HCT116 (cell line): ENCODE measurements at regions not wholly inside any gene's neighbourhood (a gene's known extent, or its start where the extent isn't known, plus 50 kb on each side); places are given as distances from the start of the nearest gene placed in this dataset.

ENCODE experiments used
- ATAC-seq: fragments of 200-7000 bp; cut with Tn5 transposase; 2 replicates; pipeline ENCODE4 v1.9.1; 2020; ENCODE audit warnings: mild to moderate bottlenecking, moderate library complexity
- BruUV-seq: library from RNA; stranded (reverse); fragments of 400-500 nt; replicated peaks from 2 replicates; lab custom pipeline; 2021; lab: Mats Ljungman, UMichigan
- CTCF ChIA-PET: fragments of 300-600 bp; sonication (Branson Sonifier 250); formaldehyde crosslinking; loops from one replicate; lab custom pipeline; 2021; ENCODE audit warnings: antibody characterized with exemption; lab: Charles Lee
- POLR2A ChIA-PET: fragments of 300-600, 350-600 bp; sonication (Branson Sonifier 250); formaldehyde crosslinking; loops from one replicate; lab custom pipeline; 2021; ENCODE audit warnings: antibody characterized with exemption; lab: Charles Lee
- RAD21 ChIA-PET, 2 experiments: fragments of 300-600 bp; sonication (Branson Sonifier 250); formaldehyde crosslinking; loops; one replicate each; lab custom pipeline; 2023; ENCODE audit warnings: low total read pairs in 2 of 2; ENCODE audit not compliant: uncharacterized antibody in 2 of 2, unreplicated experiment in 2 of 2, low non-redundant PET in 1 of 2; lab: Charles Lee
- DNase-seq: peaks from one replicate; pipeline ENCODE4 v3.0.0-alpha.2; 2010; ENCODE audit warnings: low read depth, low spot score
- H2AFZ ChIP-seq: fragments of 200-600 bp; shearing (Covaris generic), sonication (generic); 2 replicates; pipeline ENCODE4 v1.6.1; 2017; ENCODE audit warnings: low read depth, mixed run types, mixed read lengths, antibody characterized with exemption, low read length; ENCODE audit not compliant: poor library complexity, severe bottlenecking
- H3K27ac ChIP-seq: 2 replicates; pipeline ENCODE4 v1.5.1; 2012; ENCODE audit warnings: low read depth, low read length
- H3K27me3 ChIP-seq: fragments of 200-600 bp; sonication (generic); 2 replicates; pipeline ENCODE4 v1.6.1; 2016; ENCODE audit warnings: mixed run types, low read length, mixed read lengths; ENCODE audit not compliant: insufficient read depth
- H3K36me3 ChIP-seq, 2 experiments: fragments of 200-500 bp in 1 of 2; fragments of 200-600 bp in 1 of 2; sonication (Bioruptor generic) in 1 of 2; sonication (generic) in 1 of 2; 2 replicates each; pipeline versions ENCODE4 v1.5.1 to v1.6.1; 2014 to 2016; ENCODE audit warnings: low read length in 2 of 2, inconsistent platforms in 1 of 2, mixed read lengths in 1 of 2, mixed run types in 1 of 2; ENCODE audit not compliant: insufficient read depth in 2 of 2, control insufficient read depth in 1 of 2
- H3K4me1 ChIP-seq, 2 experiments: fragments of 200-600 bp in 1 of 2; sonication (generic) in 1 of 2; 2 replicates each; pipeline versions ENCODE4 v1.5.1 to v1.6.1; 2012 to 2017; ENCODE audit warnings: low read length in 2 of 2, inconsistent platforms in 1 of 2, mild to moderate bottlenecking in 1 of 2, mixed read lengths in 1 of 2, mixed run types in 1 of 2, moderate library complexity in 1 of 2; ENCODE audit not compliant: insufficient read depth in 2 of 2, control insufficient read depth in 1 of 2
- H3K4me2 ChIP-seq: fragments of 200-600 bp; sonication (generic); 2 replicates; pipeline ENCODE4 v1.6.1; 2017; ENCODE audit warnings: mixed run types, low read length, mixed read lengths
- H3K4me3 ChIP-seq, 2 experiments: fragments of 200-600 bp in 1 of 2; sonication (generic) in 1 of 2; replicated peaks in 1 of 2; 2 replicates each; pipeline ENCODE4 v1.5.1; 2011 to 2016; ENCODE audit warnings: low read length in 2 of 2, control low read depth in 1 of 2, low read depth in 1 of 2, mild to moderate bottlenecking in 1 of 2, mixed read lengths in 1 of 2, mixed run types in 1 of 2
- H3K79me2 ChIP-seq: fragments of 200-600 bp; sonication (generic); 2 replicates; pipeline ENCODE4 v1.6.1; 2017; ENCODE audit warnings: mild to moderate bottlenecking, mixed run types, low read length, moderate library complexity, mixed read lengths; ENCODE audit not compliant: insufficient read depth
- H3K9ac ChIP-seq: fragments of 200-600 bp; sonication (generic); 2 replicates; pipeline ENCODE4 v1.6.1; 2016; ENCODE audit warnings: low read length, mixed read lengths
- H3K9me2 ChIP-seq: fragments of 200-600 bp; sonication (generic), shearing (Covaris generic); 2 replicates; pipeline ENCODE4 v1.6.1; 2017; ENCODE audit warnings: mixed run types, mild to moderate bottlenecking, moderate library complexity; ENCODE audit not compliant: insufficient read depth
- H3K9me3 ChIP-seq, 2 experiments: fragments of 200-500 bp in 1 of 2; fragments of 200-600 bp in 1 of 2; sonication (Bioruptor generic) in 1 of 2; sonication (generic) in 1 of 2; 2 replicates each; pipeline ENCODE4 v1.6.1; 2014 to 2017; ENCODE audit warnings: low read length in 2 of 2, mixed read lengths in 2 of 2, inconsistent platforms in 1 of 2, low read depth in 1 of 2, mild to moderate bottlenecking in 1 of 2, mixed run types in 1 of 2, moderate library complexity in 1 of 2; ENCODE audit not compliant: control insufficient read depth in 1 of 2, insufficient read depth in 1 of 2
- H4K20me1 ChIP-seq: fragments of 200-600 bp; sonication (generic), shearing (Covaris generic); 2 replicates; pipeline ENCODE4 v1.6.1; 2017; ENCODE audit warnings: mixed run types, mild to moderate bottlenecking, moderate library complexity; ENCODE audit not compliant: insufficient read depth
- ATF3 ChIP-seq: IDR thresholded peaks from 2 replicates; pipeline ENCODE4 v1.6.1; 2012
- CTCF ChIP-seq, 3 experiments: fragments of 200-600 bp in 1 of 3; sonication (generic) in 1 of 3; IDR thresholded peaks in 2 of 3; conservative IDR thresholded peaks in 1 of 3; 2 replicates each; pipeline ENCODE4 v1.5.1; 2012 to 2017; ENCODE audit warnings: low read depth in 2 of 3, low read length in 2 of 3, antibody characterized with exemption in 1 of 3, borderline replicate concordance in 1 of 3, control low read depth in 1 of 3, mild to moderate bottlenecking in 1 of 3, mixed read lengths in 1 of 3, mixed run types in 1 of 3, moderate library complexity in 1 of 3; ENCODE audit not compliant: insufficient read depth in 1 of 3
- EZH2 ChIP-seq: fragments of 200-600 bp; sonication (generic); IDR thresholded peaks from 2 replicates; pipeline ENCODE4 v1.6.1; 2017; ENCODE audit warnings: antibody characterized with exemption, mixed run types
- EZH2phosphoT487 ChIP-seq: fragments of 200-600 bp; IDR thresholded peaks from 2 replicates; pipeline ENCODE4 v1.6.1; 2018; ENCODE audit warnings: antibody characterized with exemption, borderline replicate concordance
- FOSL1 ChIP-seq: IDR thresholded peaks from 2 replicates; pipeline ENCODE4 v1.6.1; 2012; ENCODE audit warnings: low read depth
- POLR2A ChIP-seq: IDR thresholded peaks from 2 replicates; pipeline ENCODE4 v1.7.0; 2011; ENCODE audit warnings: borderline replicate concordance; ENCODE audit not compliant: insufficient read depth, insufficient read length; ENCODE audit errors: extremely low read depth
- POLR2AphosphoS5 ChIP-seq: IDR thresholded peaks from 2 replicates; pipeline ENCODE4 v1.6.1; 2011; ENCODE audit warnings: mild to moderate bottlenecking, low read depth, low read length, moderate library complexity
- RAD21 ChIP-seq: IDR thresholded peaks from 2 replicates; pipeline ENCODE4 v1.6.1; 2012; ENCODE audit warnings: low read depth, mild to moderate bottlenecking
- SIN3A ChIP-seq: IDR thresholded peaks from 2 replicates; pipeline ENCODE4 v1.6.1; 2012; ENCODE audit warnings: low read depth
- SP1 ChIP-seq: IDR thresholded peaks from 2 replicates; pipeline ENCODE4 v1.6.1; 2012; ENCODE audit warnings: low read depth
- SRF ChIP-seq: IDR thresholded peaks from 2 replicates; pipeline ENCODE4 v1.6.1; 2012; ENCODE audit warnings: low read depth
- TCF7L2 ChIP-seq: IDR thresholded peaks from 2 replicates; pipeline ENCODE4 v1.7.0; 2011; ENCODE audit warnings: borderline replicate concordance, inconsistent platforms; ENCODE audit not compliant: insufficient read depth, insufficient read length; ENCODE audit errors: extremely low read depth
- ZFX ChIP-seq: fragments of 450-650 bp; IDR thresholded peaks from 2 replicates; pipeline ENCODE4 v1.6.1; 2017
- ZNF274 ChIP-seq: fragments of 200-500 bp; sonication (Bioruptor generic); IDR thresholded peaks from 2 replicates; pipeline ENCODE4 v1.6.1; 2014; ENCODE audit warnings: mild to moderate bottlenecking, low read depth, low read length, inconsistent platforms
- intact Hi-C: fragments of 100-400 bp; cut with micrococcal nuclease; formaldehyde crosslinking; loops from 2 replicates; pipeline ENCODE4 v1.10.0; 2022

GRCh38 chr1:209491897-209492296 is 91.6 kb upstream of the CAMK1G start:
- Histone ChIP-seq H3K4me1 (no peaks in the 10 kb centered on the region), H2AFZ (no peak overlapping the region), H3K36me3 (no peaks in the 10 kb centered on the region), H3K4me3 (no peak overlapping the region), H3K9me3 (0 out of 4 replicates have a peak, but pooled peaks cover 0 to 4% of the 10 kb centered on the region in 2 experiments), H3K9me2 (no peaks in the 10 kb centered on the region), H3K4me2 (no peak overlapping the region), H4K20me1 (no peaks in the 10 kb centered on the region), H3K27me3 (peaks cover 21% of the 10 kb centered on the region), H3K79me2 (no peaks in the 10 kb centered on the region), H3K9ac (no peak overlapping the region), H3K27ac (no peak overlapping the region)
- DNase-seq (no peak), ATAC-seq (no peak)
- ChIA-PET RAD21 (no interaction called here), CTCF (no interaction called here), POLR2A (no interaction called here)
- no TSS peak for BruUV-seq
- TF ChIP-seq EZH2phosphoT487 (no peak), ZNF274 (no peak), TCF7L2 (no peak), POLR2A (no peak), SIN3A (no peak), CTCF (IDR thresholded peaks at IDR 0.05 in 2 of 3, conservative IDR thresholded peaks at IDR 0.05 in 1 of 3; ENCODE audit: borderline replicate concordance in 1 of 3, insufficient read depth in 1 of 3, low read depth in 2 of 3, low read length in 2 of 3) (no peak), RAD21 (no peak)
- intact Hi-C loops: no loop called here

- intact Hi-C loops: no loop called here
- Histone ChIP-seq H3K4me3 (no peak overlapping the region), H3K9ac (no peak overlapping the region), H2AFZ (no peak overlapping the region), H3K27me3 (peaks cover 21% of the 10 kb centered on the region), H3K4me1 (no peaks in the 10 kb centered on the region), H3K27ac (no peak overlapping the region), H3K9me2 (no peaks in the 10 kb centered on the region), H3K4me2 (no peak overlapping the region), H3K9me3 (0 out of 4 replicates have a peak, but pooled peaks cover 0 to 4% of the 10 kb centered on the region in 2 experiments), H3K36me3 (no peaks in the 10 kb centered on the region), H4K20me1 (no peaks in the 10 kb centered on the region), H3K79me2 (no peaks in the 10 kb centered on the region)
- DNase-seq: no peak
- no peak for TF ChIP-seq EZH2phosphoT487
- TF ChIP-seq SP1: no peak
- TF ChIP-seq FOSL1: no peak
- TF ChIP-seq ATF3: no peak
- TF ChIP-seq POLR2AphosphoS5: no peak
- no peak for TF ChIP-seq RAD21
- TF ChIP-seq ZFX: no peak
- no peak for TF ChIP-seq TCF7L2
- no peak for TF ChIP-seq SRF
- TF ChIP-seq EZH2: no peak
- ChIA-PET RAD21 (no interaction called here), POLR2A (no interaction called here), CTCF (no interaction called here)
- no TSS peak for BruUV-seq
- no peak for ATAC-seq
These were observed 90.0 kb upstream of the CAMK1G start for GRCh38 chr1:209493559-209493958.
